ENCODE measurements at regions not wholly inside any gene's neighbourhood (a gene's known extent, or its start where the extent isn't known, plus 50 kb on each side); places are given as distances from the start of the nearest gene placed in this dataset.

- no peak for TF ChIP-seq EZH2 (IDR thresholded peaks at IDR 0.05; ENCODE audit: borderline replicate concordance)
- TF ChIP-seq CTCF (IDR thresholded peaks at IDR 0.05; ENCODE audit: poor library complexity) = no peak
- no peak for TF ChIP-seq EZH2phosphoT487 (IDR thresholded peaks at IDR 0.05; ENCODE audit: low read depth, severe bottlenecking, unreplicated experiment)
Measured at GRCh38 chr6:76834399-76834798, 628.9 kb downstream of the HTR1B start.

All from hepatocyte (in vitro differentiated cells).